Left cardiac atrium (tissue), 4 donors: ENCODE measurements at regions not wholly inside any gene's neighbourhood (a gene's known extent, or its start where the extent isn't known, plus 50 kb on each side); places are given as distances from the start of the nearest gene placed in this dataset.
"Not testable (repeated sequence)": the region's sequence is repeated elsewhere in the genome, so short reads cannot be mapped to it uniquely, and the experiment has no call there.

ENCODE experiments used
- ATAC-seq, 2 donors: fragments of 200-7000 bp; cut with Tn5 transposase; one replicate each; pipeline ENCODE4 v1.9.1; 2020; ENCODE audit warnings: mild to moderate bottlenecking in 2 of 2, moderate library complexity in 2 of 2
- DNase-seq: peaks from one replicate; pipeline ENCODE4 v3.0.0-alpha.2; 2020
- intact Hi-C, 2 donors: fragments of 100-400 bp; cut with DNase I; formaldehyde crosslinking; loops; one replicate each; pipeline versions ENCODE4 v1.14.1 to v1.15.1; 2022 to 2023
- donor health status: DM: no; HTN: yes; CAD: no.
- donor health status: DM: no; HTN: yes; CAD: no; lungs with severe emphysema.
- donor health status: DM: yes; HTN: yes; CAD: no.
- donor health status: Dilated cardiomyopathy.

DNA sequence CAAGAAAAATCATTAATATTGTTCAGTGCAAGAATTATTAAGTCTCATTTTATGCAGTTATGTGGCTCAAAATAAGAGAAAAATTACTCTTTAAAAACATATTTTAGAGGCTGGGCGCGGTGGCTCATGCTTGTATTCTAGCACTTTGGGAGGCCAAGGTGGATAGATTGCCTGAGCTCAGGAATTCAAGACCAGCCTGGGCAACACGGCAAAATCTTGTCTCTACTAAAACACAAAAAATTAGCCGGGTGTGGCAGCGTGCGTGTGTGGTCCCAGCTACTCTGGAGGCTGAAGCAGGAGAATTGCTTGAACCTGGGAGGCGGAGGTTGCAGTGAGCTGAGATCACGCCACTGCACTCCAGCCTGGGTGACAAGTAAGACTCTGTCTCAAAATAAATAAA lies 87.9 kb upstream of the STK39 start:
- intact Hi-C loops, ATAC-seq, DNase-seq: not testable (repeated sequence)

DNA sequence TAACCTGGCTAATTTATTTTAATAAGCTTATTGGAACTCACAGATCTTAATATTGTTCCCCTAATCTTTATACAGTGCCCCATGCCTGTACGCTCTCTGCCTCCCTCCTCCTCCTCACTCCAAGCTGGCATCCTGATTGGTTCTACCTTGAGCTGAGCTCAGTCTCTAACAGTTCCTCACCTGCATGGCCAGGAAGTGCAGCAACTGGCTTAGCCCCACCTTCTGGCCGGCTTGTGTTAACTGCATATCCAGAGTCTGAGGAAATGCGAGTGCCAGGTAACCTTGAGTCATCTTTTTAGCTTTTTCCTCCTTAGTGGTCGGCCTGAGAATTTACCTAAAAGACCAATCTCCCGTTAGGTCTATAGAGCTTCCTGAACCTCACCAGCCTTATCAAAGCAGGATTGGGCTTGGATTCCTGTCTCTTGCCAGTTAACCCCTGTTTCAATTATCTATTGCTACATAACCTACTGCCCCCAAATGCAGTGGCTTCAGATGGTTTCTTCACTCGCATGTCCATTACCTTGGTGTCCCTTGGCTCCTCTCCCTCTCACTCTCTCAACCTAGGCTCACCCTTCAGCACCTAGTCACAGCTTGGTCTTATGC lies 89.5 kb upstream of the STK39 start:
- intact Hi-C loops = no loop called here
- ATAC-seq = peak; percentile 61 to 70
- no peak for DNase-seq

DNA sequence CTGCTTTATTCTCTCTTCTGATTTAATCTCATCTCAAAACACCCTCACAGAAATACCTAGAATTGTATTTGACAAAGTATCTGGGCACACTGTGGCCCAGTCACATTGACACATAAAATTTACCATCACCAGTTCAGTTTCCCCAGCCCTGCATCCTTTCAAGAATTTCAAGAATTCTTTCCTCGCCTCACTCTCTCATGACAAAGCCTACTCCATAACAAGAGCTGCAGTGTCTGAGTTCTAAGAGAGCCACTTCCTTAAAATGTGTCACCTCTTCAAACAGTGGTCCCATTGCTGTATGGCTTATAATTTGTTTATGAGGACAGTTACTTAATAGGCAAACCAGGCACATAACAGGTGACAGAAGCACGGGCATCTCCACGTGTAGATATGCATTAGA lies 90.9 kb upstream of the STK39 start:
- DNase-seq = no peak
- intact Hi-C loops = no loop called here
- ATAC-seq = no peak

DNA sequence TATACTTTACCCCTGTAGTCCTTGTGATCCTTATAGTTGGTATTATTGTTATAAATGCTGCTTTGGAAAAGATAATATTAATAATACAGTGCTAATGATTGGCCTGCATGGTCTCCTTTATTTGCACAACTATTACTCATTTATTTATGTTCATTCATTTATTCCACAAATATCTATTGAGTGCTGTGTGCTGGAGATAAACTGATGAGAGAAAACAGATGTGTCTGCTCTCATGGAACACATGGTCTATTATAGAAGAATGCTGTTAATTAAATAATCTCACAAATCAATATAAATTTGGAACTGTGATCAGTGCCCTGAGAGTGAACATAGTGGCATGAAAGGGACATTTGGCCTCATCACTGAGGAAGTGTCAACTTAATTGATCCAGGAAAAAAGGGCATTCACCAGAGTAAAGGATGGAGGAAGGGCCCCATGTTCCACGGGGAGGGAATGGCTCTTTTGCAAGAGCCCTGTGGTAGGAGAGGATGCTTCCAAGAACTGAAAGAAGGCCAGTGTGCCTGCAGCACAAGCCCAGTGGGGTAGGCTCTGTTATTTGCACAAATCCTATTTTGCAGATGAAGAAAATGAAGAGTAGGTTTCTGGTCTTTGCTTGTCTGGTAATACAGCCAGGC lies 91.5 kb upstream of the STK39 start:
- no peak for ATAC-seq
- intact Hi-C loops = no loop called here

DNA sequence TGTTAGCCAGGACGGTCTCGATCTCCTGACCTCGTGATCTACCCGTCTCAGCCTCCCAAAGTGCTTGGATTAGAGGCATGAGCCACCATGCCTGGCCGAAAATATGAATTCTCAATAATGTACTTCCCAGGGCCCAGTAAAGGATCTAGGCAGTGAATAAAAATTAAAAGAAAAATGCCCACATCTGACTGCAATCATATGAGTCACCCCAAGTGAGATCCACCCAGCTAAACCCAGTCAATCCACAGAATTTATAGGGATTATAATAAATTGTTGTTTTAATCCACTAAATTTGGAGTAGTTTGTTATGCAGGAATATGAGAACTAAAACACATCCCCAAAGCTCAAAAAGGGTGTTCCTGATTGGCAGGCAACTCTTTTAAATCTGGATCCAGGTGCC lies 93.5 kb upstream of the STK39 start:
- DNase-seq (no peak), ATAC-seq (no peak)
- intact Hi-C loops = no loop called here

More for the DNA sequence above, 91.5 kb upstream of the STK39 start:
- DNase-seq = no peak

DNA sequence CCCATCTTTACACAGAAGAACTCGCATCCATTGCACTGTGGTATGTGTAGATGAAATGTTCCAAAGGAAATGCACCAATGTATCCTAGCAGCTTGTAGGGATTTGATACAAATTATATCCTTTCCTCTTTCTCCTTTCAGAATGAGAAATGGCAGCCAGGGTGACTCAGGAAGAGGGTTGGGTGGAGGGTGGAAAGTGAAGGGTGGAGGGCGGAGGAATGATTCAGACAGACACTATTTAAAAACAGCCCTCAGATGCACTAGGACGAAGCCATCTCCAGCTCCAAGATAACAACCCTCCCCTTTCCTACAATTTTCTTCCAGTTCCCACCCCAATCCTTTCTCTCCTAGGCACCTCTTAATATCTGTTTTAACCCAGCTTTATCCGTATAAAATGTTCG lies 96.2 kb upstream of the STK39 start:
- intact Hi-C loops = no loop called here
- ATAC-seq (peak in 1 of 2 donors; percentile 50), DNase-seq (no peak)

DNA sequence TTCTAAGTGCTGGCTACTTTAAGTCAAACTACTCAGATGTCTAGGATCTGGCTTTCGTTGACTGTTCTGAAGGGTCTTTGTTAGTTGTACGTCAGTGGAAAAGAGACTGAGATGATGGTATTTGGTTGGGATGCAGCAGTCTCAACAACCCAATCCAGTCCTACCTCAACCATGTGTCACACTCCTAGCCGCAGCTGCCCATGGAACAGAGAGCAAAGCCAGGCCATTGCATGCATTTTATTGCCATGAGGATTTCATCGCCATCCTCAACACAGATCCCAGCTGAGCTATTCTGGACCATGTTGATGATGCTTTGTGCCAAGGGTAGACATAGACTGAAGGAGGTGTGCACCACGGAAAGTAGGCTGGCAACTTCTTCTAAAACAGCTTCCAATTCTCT lies 97.3 kb upstream of the STK39 start:
- no peak for ATAC-seq
- no peak for DNase-seq
- intact Hi-C loops = loop anchor here in 1 of 2 donors (5.0 kb wide), 1 partner anchor 343 kb away; no protein-coding TSS in a partner anchor

DNA sequence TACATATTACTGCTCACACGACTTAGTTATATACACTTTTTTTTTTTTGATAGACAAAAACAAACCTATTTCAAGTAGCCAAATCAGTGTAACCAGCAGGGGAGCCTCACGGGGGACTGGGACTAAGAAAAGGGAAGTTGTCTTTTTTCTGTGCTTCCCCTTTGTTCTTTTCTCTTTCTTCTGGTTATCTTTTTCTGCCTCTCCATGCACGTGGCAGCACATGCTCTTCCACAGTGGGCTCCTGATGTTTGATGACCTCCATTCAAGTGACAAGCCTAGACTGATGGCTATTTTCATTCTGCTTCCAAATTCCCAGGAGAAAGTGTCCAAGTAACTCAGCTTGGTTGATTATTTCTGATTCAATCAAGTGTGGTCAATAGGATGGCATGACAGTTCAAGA lies 98.2 kb upstream of the STK39 start:
- ATAC-seq (no peak), DNase-seq (no peak)
- intact Hi-C loops = loop anchor here in 1 of 2 donors (5.0 kb wide), 1 partner anchor 342 kb away; no protein-coding TSS in a partner anchor

DNA sequence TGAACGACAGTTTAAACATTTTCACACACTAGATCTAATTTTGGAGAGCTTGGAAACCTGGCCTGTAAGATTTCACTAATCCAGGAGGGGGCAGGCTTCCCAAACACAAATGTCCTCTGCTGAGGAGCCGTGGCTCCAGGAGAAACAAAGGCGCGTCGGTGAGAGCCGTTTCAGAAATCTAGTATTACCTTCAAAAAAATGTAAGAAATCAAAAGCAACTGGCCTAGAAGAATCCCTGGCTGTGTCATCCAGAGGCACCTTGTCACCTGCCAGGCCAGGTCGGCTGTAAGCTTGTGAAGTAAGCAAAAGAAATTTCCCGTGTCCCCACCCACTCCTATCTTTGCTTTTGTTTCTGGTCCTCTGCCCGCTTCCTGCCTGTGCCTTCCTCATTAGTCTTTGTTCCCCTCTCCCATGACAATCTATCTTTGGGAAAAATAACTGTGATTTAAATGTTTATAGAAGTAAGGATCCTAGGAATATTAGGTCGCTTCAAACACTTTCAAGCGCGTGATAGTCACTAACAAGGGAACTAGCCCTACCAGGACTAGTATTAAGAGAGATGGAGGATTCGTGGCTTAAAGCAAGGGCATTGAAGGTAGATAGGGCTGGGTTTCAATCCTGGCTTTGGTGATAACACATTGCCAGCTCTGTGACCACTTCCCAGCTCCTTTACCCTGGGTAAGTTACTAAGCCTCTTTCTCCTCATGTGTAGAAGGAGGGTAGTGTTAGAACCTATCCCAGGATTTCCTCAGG lies 99.5 kb upstream of the STK39 start:
- intact Hi-C loops = loop anchor here in 1 of 2 donors (1.0 to 5.0 kb wide), 3 partner anchors 340 to 573 kb away; no protein-coding TSS in a partner anchor
- peak; percentile 79 to 84 for ATAC-seq
- DNase-seq = peak; percentile 70

DNA sequence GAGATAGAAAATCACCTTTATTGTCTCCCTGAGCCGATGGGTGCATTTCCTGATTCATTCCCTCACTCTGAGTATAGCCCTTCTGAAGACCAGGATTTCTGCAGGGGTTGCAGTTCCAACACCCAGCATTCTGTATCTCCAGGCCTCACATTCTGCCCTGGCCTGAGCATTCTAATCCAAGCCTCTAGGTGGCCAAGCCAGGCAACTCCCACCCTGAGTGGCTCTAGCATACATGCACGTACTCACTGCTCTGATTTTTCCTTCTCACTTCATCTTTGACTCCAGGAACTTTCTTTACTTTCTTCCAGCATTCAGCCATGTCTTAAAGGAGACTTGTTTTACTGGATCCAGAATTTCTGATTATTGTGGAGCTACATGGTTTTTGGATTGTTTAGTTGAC lies 100.7 kb upstream of the STK39 start:
- no peak for DNase-seq
- peak; percentile 58 to 76 for ATAC-seq
- intact Hi-C loops = loop anchor here in 1 of 2 donors (5.0 kb wide), 1 partner anchor 339 kb away; no protein-coding TSS in a partner anchor

DNA sequence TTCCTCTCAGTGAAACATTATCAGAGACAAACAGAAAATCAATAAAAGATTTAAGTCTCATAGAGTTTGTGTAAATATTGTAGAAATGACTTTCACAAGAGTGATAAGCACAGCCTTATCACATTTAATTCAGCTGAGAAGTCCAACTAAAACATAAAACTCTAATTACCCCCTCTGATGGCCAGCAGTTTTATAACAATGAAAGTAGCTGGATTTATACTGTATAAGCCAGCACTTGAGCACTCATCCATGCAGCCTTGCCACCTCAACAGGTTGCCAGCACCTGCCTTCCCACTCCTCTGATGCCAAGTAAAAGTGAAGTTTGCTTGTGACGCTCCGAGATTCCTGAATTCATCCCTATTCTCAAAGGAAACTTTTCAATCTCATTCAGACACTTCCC lies 103.0 kb upstream of the STK39 start:
- no peak for DNase-seq
- ATAC-seq = no peak
- intact Hi-C loops = loop anchor here in 1 of 2 donors (10.0 kb wide), 1 partner anchor 84 kb away; no protein-coding TSS in a partner anchor

DNA sequence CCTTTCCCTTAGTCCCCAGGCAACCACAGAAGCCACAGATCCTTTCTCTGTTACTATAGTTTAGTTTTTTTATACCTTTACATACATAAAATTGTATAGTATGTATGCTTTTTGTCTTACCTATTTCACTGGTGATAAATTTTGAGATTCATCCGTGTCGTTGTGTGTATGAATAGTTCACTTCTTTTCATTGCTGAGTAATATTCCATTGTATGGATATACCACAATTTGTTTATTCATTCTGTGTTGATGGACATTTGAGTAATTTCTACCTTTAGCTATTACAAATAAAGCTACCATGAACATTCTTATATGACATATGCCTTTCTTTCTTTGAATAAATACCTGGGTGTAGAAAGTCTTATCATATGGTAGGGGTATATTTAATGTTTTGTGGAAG lies 102.8 kb upstream of the CERS6 start:
- ATAC-seq (no peak), DNase-seq (no peak)
- intact Hi-C loops = loop anchor here in 1 of 2 donors (10.0 kb wide), 1 partner anchor 82 kb away; no protein-coding TSS in a partner anchor

DNA sequence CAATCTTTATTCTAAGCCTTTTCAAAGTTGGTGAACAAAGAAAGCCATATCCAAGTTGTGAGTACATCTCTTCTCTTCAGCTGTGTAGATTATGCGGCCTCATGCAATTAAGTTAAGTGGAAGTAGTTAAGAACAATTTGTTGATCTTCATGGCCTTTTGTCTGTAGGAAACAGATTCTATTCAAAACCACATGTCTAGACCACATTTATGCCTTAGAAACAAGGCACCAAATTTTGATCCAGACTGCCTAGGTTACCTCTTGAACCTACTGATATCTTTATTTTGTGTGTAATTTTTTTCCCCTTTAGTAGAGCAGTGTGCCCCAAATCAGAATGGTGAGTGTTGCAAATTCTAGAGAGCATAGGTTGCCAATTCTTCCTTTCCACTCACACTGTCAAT lies 101.6 kb upstream of the CERS6 start:
- DNase-seq (no peak), ATAC-seq (no peak)
- intact Hi-C loops = loop anchor here in 1 of 2 donors (10.0 kb wide), 1 partner anchor 80 kb away; no protein-coding TSS in a partner anchor

DNA sequence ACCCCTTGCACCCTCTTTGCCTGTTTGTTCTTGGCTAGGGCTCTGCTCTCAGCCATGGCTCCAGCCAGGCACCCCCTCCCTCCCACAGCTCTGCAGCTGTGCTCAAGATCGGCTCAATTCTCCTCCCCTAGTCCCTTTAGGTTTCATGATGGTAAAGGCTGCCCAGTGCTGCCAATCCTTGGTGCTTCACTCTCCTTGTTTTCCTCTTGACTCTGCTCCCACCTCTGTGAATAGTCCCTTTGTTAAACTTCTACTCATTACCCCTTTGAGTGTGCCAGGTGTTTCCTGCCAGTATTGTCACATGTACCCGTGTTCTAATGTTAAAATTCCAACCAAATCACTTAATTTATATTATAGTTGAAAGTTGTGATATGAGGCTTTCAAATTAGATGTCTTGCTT lies 101.0 kb upstream of the CERS6 start:
- intact Hi-C loops = loop anchor here in 1 of 2 donors (10.0 kb wide), 1 partner anchor 80 kb away; no protein-coding TSS in a partner anchor
- ATAC-seq = no peak

DNA sequence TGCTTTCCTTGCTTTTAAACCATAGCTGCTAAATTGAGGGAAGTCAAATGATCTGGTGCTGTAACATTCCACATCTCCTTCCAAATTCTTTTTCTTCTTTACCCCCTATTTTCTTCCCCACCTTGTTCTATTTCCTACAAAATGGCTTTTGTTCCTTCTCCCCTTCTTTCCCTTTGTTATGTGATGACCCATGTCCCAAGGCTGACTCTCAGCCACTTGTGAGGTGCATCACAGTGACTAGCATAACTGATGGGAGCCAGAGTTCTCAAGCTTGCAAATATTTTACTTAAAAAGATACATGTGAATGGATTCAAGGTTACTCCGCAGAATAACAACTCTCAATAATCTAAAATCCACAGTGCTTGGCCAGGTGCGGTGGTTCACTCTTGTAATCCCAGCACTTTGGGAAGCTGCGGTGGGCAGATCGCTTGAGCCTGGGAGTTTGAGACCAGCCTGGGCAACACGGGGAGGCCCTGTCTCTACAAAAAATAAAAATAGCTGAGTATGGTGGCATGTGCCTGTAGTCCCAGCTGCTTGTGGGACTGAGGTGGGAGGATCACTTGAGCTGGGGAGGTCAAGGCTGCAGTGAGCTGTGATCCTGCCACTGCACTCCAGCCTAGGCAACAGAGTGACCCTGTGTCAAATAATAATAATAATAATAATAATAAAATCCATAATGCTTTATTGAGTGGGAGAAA lies 100.1 kb upstream of the CERS6 start:
- intact Hi-C loops = loop anchor here in 1 of 2 donors (10.0 kb wide), 1 partner anchor 79 kb away; no protein-coding TSS in a partner anchor
- no peak for ATAC-seq
- no peak for DNase-seq

More for the DNA sequence above, 101.0 kb upstream of the CERS6 start:
- DNase-seq = no peak

DNA sequence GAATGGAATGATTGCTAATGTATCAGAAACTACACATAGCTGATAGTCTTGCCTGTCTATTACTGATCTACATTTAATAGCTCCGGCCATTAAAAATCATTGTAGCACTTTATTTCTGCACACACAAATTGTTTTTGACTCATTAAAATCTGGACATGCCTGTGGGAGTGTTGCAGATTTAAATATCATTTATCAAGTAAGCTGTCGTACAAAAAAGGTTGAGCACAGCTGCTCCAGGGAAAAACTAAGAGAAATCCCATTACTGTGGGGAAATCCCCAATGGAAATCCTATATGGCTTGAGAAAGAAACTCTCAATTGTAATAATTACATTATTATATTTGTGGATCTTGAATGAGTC lies 99.6 kb upstream of the CERS6 start:
- intact Hi-C loops = loop anchor here in 1 of 2 donors (10.0 kb wide), 1 partner anchor 78 kb away; no protein-coding TSS in a partner anchor
- ATAC-seq (no peak), DNase-seq (no peak)

DNA sequence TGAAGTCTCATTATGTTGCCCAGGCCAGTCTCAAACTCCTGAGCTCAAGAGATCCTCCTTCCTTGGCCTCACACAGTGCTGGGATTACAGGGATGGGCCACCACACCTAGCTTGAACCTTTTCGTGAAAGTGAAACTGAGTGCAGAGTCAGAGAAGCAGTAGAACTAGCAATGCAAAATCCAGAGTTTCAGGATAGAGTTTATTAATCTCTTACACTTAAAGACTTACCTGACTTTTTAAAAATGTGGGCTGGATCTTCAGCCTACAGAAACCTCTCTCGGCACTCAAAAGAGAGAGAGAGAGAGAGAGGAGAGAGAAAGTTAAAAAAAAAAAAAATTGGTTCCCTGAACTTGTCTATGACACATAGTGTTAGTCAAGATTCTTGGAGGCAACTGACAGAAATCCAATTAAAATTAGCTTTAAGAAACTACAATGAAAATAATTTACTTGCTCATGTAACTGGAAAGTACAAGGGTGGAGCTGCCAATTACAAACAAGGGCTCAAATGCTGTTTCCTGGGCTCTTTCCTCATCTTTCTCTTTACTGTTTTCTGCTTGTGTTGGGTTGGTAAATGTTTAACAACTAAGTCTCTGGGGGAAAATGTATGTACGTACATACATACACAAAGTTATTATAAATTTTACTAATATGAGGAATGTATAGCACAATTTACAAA lies 98.1 kb upstream of the CERS6 start:
- no peak for ATAC-seq
- intact Hi-C loops = loop anchor here in 1 of 2 donors (10.0 kb wide), 1 partner anchor 77 kb away; no protein-coding TSS in a partner anchor

DNA sequence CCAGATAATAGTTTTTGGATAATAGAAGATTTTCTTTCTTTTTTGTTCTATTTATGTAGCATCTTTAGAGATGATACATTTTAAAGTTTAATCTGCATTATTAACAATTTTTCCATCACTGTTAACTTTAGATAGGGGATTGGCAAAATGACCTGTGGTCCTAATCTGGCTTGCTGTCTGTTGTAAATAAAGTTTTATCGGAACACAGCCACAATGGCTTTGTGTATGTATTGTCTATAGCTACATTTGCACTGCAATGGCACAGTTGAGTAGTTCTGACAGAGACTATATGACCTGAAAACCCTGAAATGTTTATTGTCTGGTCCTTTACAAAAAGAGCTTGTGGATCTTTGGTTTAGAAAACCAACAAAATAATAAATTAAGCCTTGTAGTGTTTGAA lies 97.0 kb upstream of the CERS6 start:
- no peak for ATAC-seq
- intact Hi-C loops = loop anchor here in 1 of 2 donors (10.0 kb wide), 1 partner anchor 76 kb away; no protein-coding TSS in a partner anchor
- no peak for DNase-seq

More for the DNA sequence above, 98.1 kb upstream of the CERS6 start:
- no peak for DNase-seq
